ENCODE measurements at regions not wholly inside any gene's neighbourhood (a gene's known extent, or its start where the extent isn't known, plus 50 kb on each side); places are given as distances from the start of the nearest gene placed in this dataset.
"Not testable (repeated sequence)": the region's sequence is repeated elsewhere in the genome, so short reads cannot be mapped to it uniquely, and the experiment has no call there.

DNA sequence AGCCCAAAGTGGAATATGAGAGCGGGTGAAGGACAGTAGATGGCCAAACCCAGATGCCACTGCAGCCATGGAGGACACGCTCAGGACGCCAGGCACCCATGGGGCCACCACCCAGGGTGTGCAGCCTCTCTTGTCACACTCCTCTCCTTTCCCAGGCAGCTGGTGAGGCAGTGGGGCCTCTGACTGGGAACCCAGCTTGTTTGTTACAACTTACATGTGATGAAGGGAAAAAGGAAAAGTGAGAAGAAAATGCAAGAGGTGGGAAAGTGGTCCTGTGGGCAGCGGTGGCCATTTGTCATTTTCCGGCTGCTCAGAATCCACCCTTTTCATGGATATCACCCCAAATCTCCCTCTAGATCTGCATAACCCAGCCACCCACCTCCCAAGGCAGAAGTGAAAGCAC is 62.7 kb upstream of the UNC5A start:
- DNase-seq (ENCODE audit: low read depth), result no peak

DNA sequence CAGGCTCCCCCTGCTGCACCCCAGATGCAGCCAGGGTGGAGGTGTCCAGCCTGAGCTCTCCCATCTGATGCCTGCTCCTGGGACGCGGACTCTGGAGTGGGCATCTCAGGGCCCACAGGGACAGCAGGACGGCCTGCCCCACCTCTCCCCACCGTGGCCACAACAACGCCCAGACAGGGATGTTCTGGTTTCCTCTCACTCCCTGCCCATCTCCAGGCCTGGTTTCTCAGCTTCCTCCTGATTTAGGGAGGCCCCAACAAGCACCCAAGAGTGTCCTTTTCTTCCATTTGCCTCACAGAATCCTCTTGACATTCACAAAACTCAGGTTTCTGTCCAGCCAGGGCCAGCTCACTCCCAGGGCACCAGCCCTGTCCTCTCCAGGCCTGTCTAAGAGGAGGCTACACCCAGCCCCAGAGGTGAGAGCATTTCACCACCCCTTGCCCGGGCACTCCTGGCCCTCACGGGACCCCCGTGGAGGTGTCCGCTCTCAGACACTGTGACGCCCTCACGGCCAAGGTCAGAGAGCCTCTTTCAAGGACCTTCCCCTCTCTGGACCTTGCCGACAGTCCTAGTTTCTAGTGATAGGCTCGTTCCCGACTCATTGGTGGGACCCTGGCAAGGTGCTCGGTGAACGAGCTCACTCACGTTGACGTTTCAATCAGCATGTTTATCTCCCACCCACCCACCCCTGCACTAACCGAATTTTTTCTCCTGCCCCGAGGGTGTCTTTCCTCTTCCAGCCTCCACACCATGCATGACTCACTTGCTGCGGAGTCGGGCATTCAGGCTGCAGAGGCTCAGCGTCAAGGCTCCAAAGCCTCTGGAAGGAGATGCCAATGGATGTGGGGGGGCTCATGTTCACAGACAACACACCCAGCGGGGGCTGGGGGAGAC is 62.0 kb upstream of the UNC5A start:
- DNase-seq (ENCODE audit: low read depth), result no peak

DNA sequence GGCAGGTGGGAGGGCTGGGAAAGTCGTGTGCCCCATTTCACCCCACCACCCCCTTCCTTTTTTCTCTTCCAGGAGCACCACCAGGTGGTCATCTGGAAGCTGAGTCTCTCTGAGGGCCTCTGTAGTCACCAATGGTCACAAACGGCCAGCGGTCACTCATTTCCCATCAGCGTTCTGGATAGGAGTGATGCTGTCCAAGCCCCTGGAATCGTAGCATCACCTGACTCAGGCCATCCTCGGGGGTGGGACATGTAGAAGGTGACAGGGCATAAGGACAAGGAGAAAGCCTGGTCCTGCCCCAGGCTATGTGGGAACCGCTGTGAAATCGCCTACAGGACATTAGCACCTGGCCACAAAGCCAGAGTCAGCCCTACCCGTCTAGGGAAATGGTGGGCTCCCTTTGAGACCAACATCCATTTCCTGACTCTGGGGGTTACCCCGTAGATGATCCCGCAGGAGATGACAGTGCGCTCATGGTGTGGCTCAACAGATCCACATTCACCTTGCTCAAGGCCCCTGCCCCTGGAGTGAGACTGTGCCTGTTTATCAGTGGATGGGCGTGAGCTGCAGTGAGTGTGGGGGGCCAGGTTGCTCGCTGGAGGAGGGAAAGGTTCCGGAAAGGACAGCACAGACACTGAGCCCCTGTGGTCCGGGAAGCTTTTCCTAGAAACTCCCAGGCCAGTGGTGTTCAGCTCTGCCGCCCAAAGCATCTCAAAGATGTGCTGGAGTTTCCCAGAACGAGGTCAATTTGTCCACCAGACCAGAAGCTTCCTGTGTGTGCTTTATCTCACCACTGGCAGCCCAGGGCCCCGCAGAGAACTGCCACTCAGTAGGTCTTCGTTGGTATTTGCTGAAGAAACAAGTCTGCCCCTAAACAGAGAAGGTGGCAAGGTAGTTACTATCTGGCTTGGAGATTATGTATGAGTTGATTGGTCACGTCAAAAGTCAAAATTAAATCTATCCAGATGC is 61.1 kb upstream of the UNC5A start:
- DNase-seq (ENCODE audit: low read depth), result no peak

DNA sequence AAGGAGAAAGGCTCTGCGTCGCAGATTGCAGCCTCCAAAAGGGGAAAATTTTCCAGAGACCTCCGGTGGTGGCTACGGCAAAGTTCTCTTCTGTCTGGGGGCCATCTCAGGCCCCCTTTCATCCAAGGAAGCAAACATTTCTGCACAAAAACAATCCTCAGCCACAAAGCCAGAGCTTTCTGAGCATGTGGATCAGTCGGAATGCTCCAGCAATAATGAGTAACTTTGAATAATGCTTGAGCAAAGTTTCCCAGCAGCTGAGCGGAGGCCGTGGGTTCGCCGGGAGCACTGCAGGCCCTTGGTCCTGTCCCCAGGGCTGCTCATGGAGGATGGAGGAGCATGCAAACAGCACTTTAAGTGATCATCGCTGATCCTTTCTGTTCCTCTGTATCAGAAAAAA is 60.2 kb upstream of the UNC5A start:
- no peak for DNase-seq (ENCODE audit: low read depth)

DNA sequence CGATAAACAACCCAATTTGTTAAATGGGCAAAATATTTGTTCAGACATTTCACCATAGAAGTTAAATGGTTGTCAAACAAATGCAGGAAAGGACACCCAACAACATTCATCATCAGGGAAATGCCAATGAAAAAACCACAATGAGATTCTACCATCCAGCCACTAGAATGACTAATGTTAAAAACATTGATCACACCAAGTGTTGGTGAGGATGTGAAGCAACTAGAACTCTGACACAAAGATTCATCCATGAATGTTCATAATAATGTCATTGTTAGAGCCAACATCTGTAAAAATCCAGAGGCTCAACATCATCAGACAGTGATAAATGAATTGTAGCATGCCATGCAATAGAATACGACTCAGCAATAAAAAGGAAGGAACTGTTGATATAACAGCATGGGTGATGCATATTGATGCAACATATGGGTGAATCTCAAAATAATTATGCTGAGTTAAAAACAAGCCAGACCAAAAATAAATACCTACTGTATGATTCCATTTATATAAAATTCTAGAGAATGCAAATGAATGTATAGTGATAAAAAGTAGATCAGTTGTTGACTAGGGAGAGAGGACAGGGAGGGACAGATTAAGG is 55.9 kb upstream of the UNC5A start:
- no peak for DNase-seq (ENCODE audit: low read depth)

DNA sequence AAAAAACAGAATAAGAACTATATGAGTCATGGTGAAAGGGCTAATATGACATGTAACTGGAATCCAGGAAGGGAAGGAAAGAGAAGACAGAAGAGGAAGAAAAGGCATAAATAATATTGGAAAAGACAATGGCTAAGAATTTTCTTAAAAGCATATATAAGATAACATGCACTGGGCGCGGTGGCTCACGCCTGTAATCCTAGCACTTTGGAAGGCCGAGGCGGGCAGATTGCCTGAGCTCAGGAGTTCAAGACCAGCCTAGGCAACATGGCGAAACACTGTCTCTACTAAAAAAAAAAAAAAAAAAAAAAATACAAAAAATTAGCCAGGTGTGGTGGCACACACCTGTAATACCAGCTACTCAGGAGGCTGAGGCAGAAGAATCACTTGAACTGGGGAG is 54.8 kb upstream of the UNC5A start:
- DNase-seq (ENCODE audit: low read depth), result not testable (repeated sequence)

DNA sequence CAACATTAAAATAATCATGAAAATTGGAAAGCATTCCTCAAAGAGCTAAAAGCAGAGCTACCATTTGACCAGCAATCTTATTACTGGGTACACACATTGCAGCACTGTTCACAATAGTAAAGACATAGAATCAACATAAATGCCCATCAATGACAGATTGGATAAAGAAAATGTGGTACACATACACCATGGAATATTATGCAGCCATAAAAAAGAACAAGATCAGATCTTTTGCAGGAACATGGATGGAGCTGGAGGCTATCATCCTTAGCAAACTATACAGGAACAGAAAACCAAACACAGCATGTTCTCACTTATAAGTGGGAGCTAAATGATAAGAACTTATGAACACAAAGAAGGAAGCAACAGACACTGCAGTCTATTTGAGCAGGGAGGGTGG is 52.8 kb upstream of the UNC5A start:
- DNase-seq (ENCODE audit: low read depth), result not testable (repeated sequence)
